CD4-positive, alpha-beta memory T cell (primary cell): ENCODE measurements at regions not wholly inside any gene's neighbourhood (a gene's known extent, or its start where the extent isn't known, plus 50 kb on each side); places are given as distances from the start of the nearest gene placed in this dataset.

Experiments used
- CTCF ChIA-PET: fragments of 350-600 bp; sonication (Branson Sonifier 250); formaldehyde crosslinking; loops from one replicate; lab custom pipeline; 2021; ENCODE audit warnings: inconsistent platforms; ENCODE audit not compliant: partially characterized antibody; lab: Charles Lee
- POLR2A ChIA-PET: fragments of 350-600 bp; sonication (Branson Sonifier 250); formaldehyde crosslinking; loops from one replicate; lab custom pipeline; 2021; ENCODE audit not compliant: partially characterized antibody; lab: Charles Lee
- DNase-seq, 5 donors: peaks; one replicate each; pipeline versions ENCODE4 v3.0.0 to v3.0.0-alpha.2; 2020 to 2022; ENCODE audit warnings: mixed read lengths in 1 of 5
- H3K27ac ChIP-seq: one replicate; pipeline ENCODE4 v1.7.0; 2013; ENCODE audit warnings: low read depth, low read length
- H3K27me3 ChIP-seq: 2 replicates; pipeline ENCODE4 v1.7.0; 2013; ENCODE audit warnings: mild to moderate bottlenecking, low read length, moderate library complexity; ENCODE audit not compliant: insufficient read depth
- H3K36me3 ChIP-seq: 2 replicates; pipeline ENCODE4 v1.7.0; 2013; ENCODE audit warnings: mild to moderate bottlenecking, low read length, moderate library complexity; ENCODE audit not compliant: insufficient read depth
- H3K4me1 ChIP-seq: 2 replicates; pipeline ENCODE4 v1.7.0; 2013; ENCODE audit warnings: mild to moderate bottlenecking, low read length, moderate library complexity; ENCODE audit not compliant: insufficient read depth
- H3K4me3 ChIP-seq, 2 donors: one replicate each; pipeline ENCODE4 v1.7.0; 2013; ENCODE audit warnings: low read length in 2 of 2, mild to moderate bottlenecking in 1 of 2
- H3K9me3 ChIP-seq, 2 donors: one replicate each; pipeline ENCODE4 v1.7.0; 2013; ENCODE audit warnings: low read length in 2 of 2, control low read depth in 1 of 2; ENCODE audit not compliant: control insufficient read depth in 1 of 2
- H3K27ac Mint-ChIP-seq, 7 donors: one replicate each; pipeline ENCODE4 v1.8.0; 2020 to 2021; ENCODE audit warnings: mixed read lengths in 7 of 7, mild to moderate bottlenecking in 6 of 7, inconsistent platforms in 3 of 7, moderate library complexity in 3 of 7
- H3K27me3 Mint-ChIP-seq, 2 donors: one replicate each; pipeline ENCODE4 v1.8.0; 2020 to 2021; ENCODE audit warnings: mixed read lengths in 2 of 2
- H3K36me3 Mint-ChIP-seq, 2 donors: one replicate each; pipeline ENCODE4 v1.8.0; 2020 to 2021; ENCODE audit warnings: mixed read lengths in 2 of 2, inconsistent platforms in 1 of 2, mild to moderate bottlenecking in 1 of 2
- H3K4me1 Mint-ChIP-seq, 4 donors: one replicate each; pipeline ENCODE4 v1.8.0; 2020 to 2021; ENCODE audit warnings: mixed read lengths in 4 of 4, mild to moderate bottlenecking in 1 of 4
- H3K4me3 Mint-ChIP-seq, 8 donors: one replicate each; pipeline ENCODE4 v1.8.0; 2020 to 2021; ENCODE audit warnings: mixed read lengths in 8 of 8, mild to moderate bottlenecking in 7 of 8, moderate library complexity in 6 of 8, inconsistent platforms in 3 of 8
- H3K9me3 Mint-ChIP-seq, 8 donors: one replicate each; pipeline ENCODE4 v1.8.0; 2020 to 2021; ENCODE audit warnings: mixed read lengths in 8 of 8, mild to moderate bottlenecking in 5 of 8, inconsistent platforms in 3 of 8, moderate library complexity in 1 of 8
- intact Hi-C: fragments of 100-400 bp; cut with micrococcal nuclease; formaldehyde crosslinking; loops from one replicate; pipeline ENCODE4 v1.15.1; 2023

- H3K9me3 Mint-ChIP-seq = no peaks in the 10 kb centered on the region
- H3K4me1 Mint-ChIP-seq = peaks cover 5 to 12% (median 9%) of the 10 kb centered on the region in 4 donors
- Histone ChIP-seq H3K36me3 (no peaks in the 10 kb centered on the region), H3K4me3 (no peak overlapping the region), H3K4me1 (peaks cover 10% of the 10 kb centered on the region), H3K9me3 (no peaks in the 10 kb centered on the region), H3K27ac (no peak overlapping the region), H3K27me3 (no peaks in the 10 kb centered on the region)
- POLR2A ChIA-PET = interaction anchor here (1.1 to 1.5 kb wide), 2 partner anchors 16 to 19 kb away, joined by 3 to 5 read pairs; no protein-coding TSS in a partner anchor
- H3K27me3 Mint-ChIP-seq = no peaks in the 10 kb centered on the region
- H3K36me3 Mint-ChIP-seq = no peaks in the 10 kb centered on the region
- H3K4me3 Mint-ChIP-seq = no peak overlapping the region
- intact Hi-C loops = no loop called here
- CTCF ChIA-PET = no interaction called here
- no peak overlapping the region for H3K27ac Mint-ChIP-seq
- DNase-seq = no peak
Measured at GRCh38 chr2:30356776-30357175, 90.3 kb upstream of the LCLAT1 start.

GRCh38 chr2:30358351-30358750, 88.7 kb upstream of the LCLAT1 start:
- POLR2A ChIA-PET = no interaction called here
- H3K4me1 ChIP-seq = peaks cover 19% of the 10 kb centered on the region

GRCh38 chr2:30358842-30359241, 88.2 kb upstream of the LCLAT1 start:
- H3K4me3 Mint-ChIP-seq = no peak overlapping the region
- no peaks in the 10 kb centered on the region for H3K36me3 Mint-ChIP-seq
- H3K27me3 Mint-ChIP-seq = no peaks in the 10 kb centered on the region
- H3K27ac Mint-ChIP-seq = peak overlapping the region in 1 of 7 donors; percentile 12
- no peaks in the 10 kb centered on the region for H3K9me3 ChIP-seq
- POLR2A ChIA-PET = interaction anchor here (1.2 kb wide), 1 partner anchor 126 kb away, joined by 4 read pairs; no protein-coding TSS in a partner anchor
- intact Hi-C loops = no loop called here
- peaks cover 19% of the 10 kb centered on the region for H3K4me1 ChIP-seq
- DNase-seq = no peak
- H3K4me1 Mint-ChIP-seq = peaks cover 13 to 27% (median 18%) of the 10 kb centered on the region in 4 donors
- no peaks in the 10 kb centered on the region for H3K9me3 Mint-ChIP-seq
- no peaks in the 10 kb centered on the region for H3K36me3 ChIP-seq
- CTCF ChIA-PET = interaction anchor here (1.9 kb wide), 1 partner anchor 24 kb away, joined by 7 read pairs; no protein-coding TSS in a partner anchor
- no peak overlapping the region for H3K27ac ChIP-seq
- H3K27me3 ChIP-seq = no peaks in the 10 kb centered on the region
- no peak overlapping the region for H3K4me3 ChIP-seq

More at GRCh38 chr2:30358351-30358750, 88.7 kb upstream of the LCLAT1 start:
- Mint-ChIP-seq H3K27me3 (no peaks in the 10 kb centered on the region), H3K4me1 (peaks cover 13 to 27% (median 18%) of the 10 kb centered on the region in 4 donors), H3K9me3 (no peaks in the 10 kb centered on the region), H3K27ac (no peak overlapping the region), H3K4me3 (no peak overlapping the region), H3K36me3 (no peaks in the 10 kb centered on the region)
- Histone ChIP-seq H3K27me3 (no peaks in the 10 kb centered on the region), H3K4me3 (no peak overlapping the region), H3K9me3 (no peaks in the 10 kb centered on the region), H3K27ac (no peak overlapping the region), H3K36me3 (no peaks in the 10 kb centered on the region)
- intact Hi-C loops = no loop called here
- CTCF ChIA-PET = no interaction called here
- DNase-seq = no peak

GRCh38 chr2:30359644-30360167, 87.3 kb upstream of the LCLAT1 start:
- H3K36me3 Mint-ChIP-seq = no peaks in the 10 kb centered on the region
- H3K9me3 ChIP-seq = no peaks in the 10 kb centered on the region
- intact Hi-C loops = no loop called here
- H3K27ac ChIP-seq = no peak overlapping the region
- peaks cover 19% of the 10 kb centered on the region for H3K4me1 ChIP-seq
- peaks cover 13 to 27% (median 18%) of the 10 kb centered on the region in 4 donors for H3K4me1 Mint-ChIP-seq
- H3K27me3 ChIP-seq = no peaks in the 10 kb centered on the region
- no peak for DNase-seq
- POLR2A ChIA-PET = interaction anchor here (1.2 to 1.6 kb wide), 3 partner anchors 23 to 127 kb away, joined by 4 read pairs; no protein-coding TSS in a partner anchor
- no peaks in the 10 kb centered on the region for H3K36me3 ChIP-seq
- H3K27me3 Mint-ChIP-seq = no peaks in the 10 kb centered on the region
- no peak overlapping the region for H3K4me3 Mint-ChIP-seq
- no peak overlapping the region for H3K4me3 ChIP-seq
- CTCF ChIA-PET = interaction anchor here (1.9 kb wide), 1 partner anchor 25 kb away, joined by 7 read pairs; no protein-coding TSS in a partner anchor
- peak overlapping the region in 2 of 7 donors; percentile 37 to 64 for H3K27ac Mint-ChIP-seq
- H3K9me3 Mint-ChIP-seq = no peaks in the 10 kb centered on the region

- Histone ChIP-seq H3K4me1 (peaks cover 28% of the 10 kb centered on the region), H3K36me3 (no peaks in the 10 kb centered on the region), H3K4me3 (no peak overlapping the region), H3K27me3 (no peaks in the 10 kb centered on the region), H3K27ac (no peak overlapping the region), H3K9me3 (no peaks in the 10 kb centered on the region)
- Mint-ChIP-seq H3K4me1 (peaks cover 21 to 42% (median 28%) of the 10 kb centered on the region in 4 donors), H3K27me3 (no peaks in the 10 kb centered on the region), H3K27ac (peak overlapping the region in 5 of 7 donors; percentile 42 to 82 (median 76)), H3K36me3 (no peaks in the 10 kb centered on the region), H3K9me3 (no peaks in the 10 kb centered on the region), H3K4me3 (peak overlapping the region in 4 of 8 donors; percentile 21 to 73 (median 46))
- POLR2A ChIA-PET = interaction anchor here (0.7 to 1.4 kb wide), 6 partner anchors 10 to 138 kb away, joined by 3 to 6 read pairs (median 4); no protein-coding TSS in a partner anchor
- CTCF ChIA-PET = interaction anchor here (1.1 to 2.1 kb wide), 5 partner anchors 21 to 350 kb away, joined by 3 to 8 read pairs (median 5); no protein-coding TSS in a partner anchor
- DNase-seq = no peak
- intact Hi-C loops = no loop called here
Measured at GRCh38 chr2:30361751-30362394, 85.2 kb upstream of the LCLAT1 start.

- intact Hi-C loops = no loop called here
- Histone ChIP-seq H3K27ac (no peak overlapping the region), H3K4me3 (no peak overlapping the region), H3K9me3 (no peaks in the 10 kb centered on the region), H3K27me3 (no peaks in the 10 kb centered on the region), H3K4me1 (peaks cover 29% of the 10 kb centered on the region), H3K36me3 (no peaks in the 10 kb centered on the region)
- H3K4me3 Mint-ChIP-seq = peak overlapping the region in 4 of 8 donors; percentile 21 to 73 (median 53)
- peaks cover 21 to 45% (median 29%) of the 10 kb centered on the region in 4 donors for H3K4me1 Mint-ChIP-seq
- ChIA-PET POLR2A (interaction anchor here (0.7 to 1.4 kb wide), 6 partner anchors 10 to 139 kb away, joined by 3 to 6 read pairs (median 4); no protein-coding TSS in a partner anchor), CTCF (interaction anchor here (1.1 to 2.1 kb wide), 4 partner anchors 22 to 198 kb away, joined by 4 to 8 read pairs (median 5); no protein-coding TSS in a partner anchor)
- DNase-seq = no peak
- peak overlapping the region in 5 of 7 donors; percentile 24 to 82 (median 76) for H3K27ac Mint-ChIP-seq
- H3K27me3 Mint-ChIP-seq = no peaks in the 10 kb centered on the region
- H3K36me3 Mint-ChIP-seq = no peaks in the 10 kb centered on the region
- H3K9me3 Mint-ChIP-seq = no peaks in the 10 kb centered on the region
Measured at GRCh38 chr2:30362468-30363081, 84.5 kb upstream of the LCLAT1 start.

GRCh38 chr2:30363406-30363805, 83.6 kb upstream of the LCLAT1 start:
- H3K9me3 ChIP-seq = no peaks in the 10 kb centered on the region
- H3K4me1 ChIP-seq = peaks cover 29% of the 10 kb centered on the region
- peaks cover 21 to 45% (median 29%) of the 10 kb centered on the region in 4 donors for H3K4me1 Mint-ChIP-seq
- intact Hi-C loops = no loop called here
- H3K36me3 ChIP-seq = no peaks in the 10 kb centered on the region
- H3K27me3 ChIP-seq = no peaks in the 10 kb centered on the region
- H3K4me3 Mint-ChIP-seq = no peak overlapping the region
- POLR2A ChIA-PET = no interaction called here
- no peak overlapping the region for H3K4me3 ChIP-seq
- H3K36me3 Mint-ChIP-seq = no peaks in the 10 kb centered on the region
- H3K27ac Mint-ChIP-seq = no peak overlapping the region
- no peak for DNase-seq
- no peak overlapping the region for H3K27ac ChIP-seq
- no peaks in the 10 kb centered on the region for H3K9me3 Mint-ChIP-seq
- CTCF ChIA-PET = no interaction called here
- no peaks in the 10 kb centered on the region for H3K27me3 Mint-ChIP-seq
